Lung (tissue), 11 donors: ENCODE measurements at regions not wholly inside any gene's neighbourhood (a gene's known extent, or its start where the extent isn't known, plus 50 kb on each side); places are given as distances from the start of the nearest gene placed in this dataset.
A peak's percentile ranks its signal among the peaks of the same experiment; 100 is the strongest.

Source experiments
- ATAC-seq: fragments of 200-7000 bp; cut with Tn5 transposase; one replicate; pipeline ENCODE4 v1.9.1; 2020; ENCODE audit warnings: moderate number of reproducible peaks; ENCODE audit not compliant: insufficient read depth, low FRiP score
- DNase-seq, 3 donors: peaks; one replicate each; pipeline ENCODE4 v3.0.0-alpha.2; 2013 to 2017
- H3K27ac ChIP-seq, 2 donors: one replicate each; pipeline ENCODE4 v1.5.1; 2013; ENCODE audit warnings: mild to moderate bottlenecking in 2 of 2, moderate library complexity in 2 of 2, control low read depth in 1 of 2, inconsistent platforms in 1 of 2, low read depth in 1 of 2, low read length in 1 of 2
- H3K27me3 ChIP-seq, 3 donors: one replicate each; pipeline ENCODE4 v1.5.1; 2013; ENCODE audit warnings: low read length in 2 of 3; ENCODE audit not compliant: control insufficient read depth in 3 of 3, insufficient read depth in 3 of 3
- H3K36me3 ChIP-seq, 4 donors: one replicate each; pipeline ENCODE4 v1.5.1; 2013; ENCODE audit warnings: low read length in 4 of 4, mild to moderate bottlenecking in 1 of 4, moderate library complexity in 1 of 4; ENCODE audit not compliant: control insufficient read depth in 4 of 4, insufficient read depth in 4 of 4
- H3K4me1 ChIP-seq, 5 donors: one replicate each; pipeline ENCODE4 v1.5.1; 2013; ENCODE audit warnings: low read length in 5 of 5, mild to moderate bottlenecking in 2 of 5, moderate library complexity in 1 of 5; ENCODE audit not compliant: control insufficient read depth in 5 of 5, insufficient read depth in 5 of 5
- H3K4me3 ChIP-seq: one replicate; pipeline ENCODE4 v1.5.1; 2013; ENCODE audit warnings: mild to moderate bottlenecking, control low read depth, moderate library complexity
- H3K9ac ChIP-seq, 2 donors: one replicate each; pipeline ENCODE4 v1.5.1; 2013; ENCODE audit warnings: low read length in 2 of 2, control low read depth in 1 of 2; ENCODE audit not compliant: insufficient read depth in 1 of 2
- H3K9me3 ChIP-seq, 4 donors: one replicate each; pipeline ENCODE4 v1.5.1; 2013; ENCODE audit warnings: low read length in 3 of 4, mild to moderate bottlenecking in 1 of 4, moderate library complexity in 1 of 4; ENCODE audit not compliant: control insufficient read depth in 4 of 4, insufficient read depth in 3 of 4
- CTCF ChIP-seq: IDR thresholded peaks from 2 replicates; pipeline ENCODE4 v1.5.1; 2012; ENCODE audit warnings: mild to moderate bottlenecking; ENCODE audit errors: control extremely low read depth, extremely low read depth
- WGBS, 2 donors: extraction: QIAGEN DNeasy Blood & Tissue Kit; methylation state at CpG; one replicate each; pipeline ENCODE4 v1.1.7; 2013; 5-methylcytosine and 5-hydroxymethylcytosine counted together
- donor health status: control.
- donor health status: control.
- donor health status: Bipolar disorder and iron deficiency.
- donor health status: healthy.
- donor health status: DM: yes; HTN: yes; CAD: no.

GRCh38 chr2:234841321-234842015 lies 110.3 kb upstream of the SH3BP4 start:
- no peak for TF ChIP-seq CTCF
- DNase-seq (no peak), ATAC-seq (no peak)
- Histone ChIP-seq H3K4me3 (no peak overlapping the region), H3K9ac (no peak overlapping the region), H3K9me3 (no peaks in the 10 kb centered on the region), H3K27ac (no peak overlapping the region), H3K27me3 (no peaks in the 10 kb centered on the region), H3K4me1 (peaks cover 0 to 11% (median 0%) of the 10 kb centered on the region in 5 donors), H3K36me3 (no peaks in the 10 kb centered on the region)
- 66 to 67% methylated on average over 6 of the region's 6 CpGs for WGBS, 2 donors

- H3K9me3 ChIP-seq: no peaks in the 10 kb centered on the region
- H3K4me3 ChIP-seq: no peak overlapping the region
- H3K36me3 ChIP-seq: no peaks in the 10 kb centered on the region
- H3K4me1 ChIP-seq: peaks cover 0 to 11% (median 8%) of the 10 kb centered on the region in 5 donors
- H3K27me3 ChIP-seq: no peaks in the 10 kb centered on the region
- peak overlapping the region in 1 of 2 donors; percentile 3 for H3K27ac ChIP-seq
- no peak for TF ChIP-seq CTCF
- H3K9ac ChIP-seq: no peak overlapping the region
- ATAC-seq (peak; percentile 37), DNase-seq (peak; percentile 47 to 69 (median 65))
- 60 to 65% methylated on average over 5 of the region's 5 CpGs for WGBS, 2 donors
Measured at GRCh38 chr2:234840336-234840735, 111.5 kb upstream of the SH3BP4 start.

GRCh38 chr2:234839285-234839684 lies 112.5 kb upstream of the SH3BP4 start:
- Histone ChIP-seq H3K27me3 (no peaks in the 10 kb centered on the region), H3K27ac (no peak overlapping the region), H3K9ac (no peak overlapping the region), H3K4me1 (peaks cover 0 to 14% (median 8%) of the 10 kb centered on the region in 5 donors), H3K9me3 (no peaks in the 10 kb centered on the region), H3K4me3 (no peak overlapping the region), H3K36me3 (no peaks in the 10 kb centered on the region)
- DNase-seq (no peak), ATAC-seq (no peak)
- no peak for TF ChIP-seq CTCF
- 79 to 88% methylated on average over 4 of the region's 4 CpGs for WGBS, 2 donors

- Histone ChIP-seq H3K4me3 (no peak overlapping the region), H3K9me3 (no peaks in the 10 kb centered on the region), H3K4me1 (peaks cover 0 to 18% (median 8%) of the 10 kb centered on the region in 5 donors), H3K36me3 (no peaks in the 10 kb centered on the region), H3K9ac (no peak overlapping the region), H3K27ac (no peak overlapping the region), H3K27me3 (no peaks in the 10 kb centered on the region)
- 69 to 80% methylated on average over 5 of the region's 5 CpGs for WGBS, 2 donors
- no peak for ATAC-seq
- DNase-seq: no peak
- TF ChIP-seq CTCF: no peak
Measured at GRCh38 chr2:234836271-234836670, 115.5 kb upstream of the SH3BP4 start.
